Stimulated activated CD4-positive, alpha-beta T cell treated with anti-CD3 and anti-CD28 coated beads, TNF-alpha, amount 100 ng/mL, for 24 hours (primary cell): ENCODE measurements at regions not wholly inside any gene's neighbourhood (a gene's known extent, or its start where the extent isn't known, plus 50 kb on each side); places are given as distances from the start of the nearest gene placed in this dataset.

Source experiments
- DNase-seq, 3 experiments: peaks; one replicate each; pipeline ENCODE4 v3.0.0-alpha.2; 2020; ENCODE audit warnings: low read depth in 3 of 3

GRCh38 chr10:21209495-21209894, 312.4 kb upstream of the NEBL start:
- no peak for DNase-seq

GRCh38 chr10:21208666-21209316, 311.7 kb upstream of the NEBL start:
- no peak for DNase-seq

DNA sequence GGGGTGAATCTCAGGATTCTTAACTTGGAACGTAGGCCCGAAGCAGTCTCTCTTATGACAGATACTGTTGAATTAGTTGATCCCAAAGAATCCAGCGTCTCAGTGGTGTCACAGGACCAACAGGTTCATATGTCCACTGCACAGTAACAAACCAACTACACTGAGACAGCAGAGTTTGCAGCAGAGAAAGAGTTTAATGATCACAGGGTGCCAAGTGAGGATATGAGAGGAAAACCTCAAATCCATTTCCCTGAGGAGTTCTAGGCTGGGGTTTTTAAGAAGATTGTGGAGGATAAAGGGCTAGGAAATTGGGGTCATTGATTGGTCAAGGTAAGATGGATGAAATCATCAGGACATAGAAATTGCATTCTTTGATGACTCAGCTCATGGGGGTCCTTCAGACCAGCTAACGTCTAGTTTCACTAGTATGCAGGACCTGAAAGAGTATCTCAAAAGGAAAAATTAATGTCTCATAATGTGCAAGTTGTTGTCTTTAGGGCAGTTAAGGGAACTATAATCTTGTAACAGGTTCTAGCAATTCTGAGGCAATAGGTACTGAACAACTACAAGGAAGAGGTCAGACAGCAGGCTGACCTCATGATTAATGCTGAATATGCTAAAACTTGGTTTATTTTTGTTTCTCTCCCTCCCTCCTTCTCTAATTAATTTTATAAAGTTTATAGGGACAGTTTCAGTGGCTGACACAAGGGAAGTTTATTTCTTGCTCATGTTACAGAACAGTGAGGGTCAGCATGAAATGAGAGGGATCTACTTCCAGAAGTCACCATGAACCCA, 310.9 kb upstream of the NEBL start:
- no peak for DNase-seq

GRCh38 chr10:21205328-21205727, 308.2 kb upstream of the NEBL start:
- DNase-seq: no peak

- no peak for DNase-seq
These were observed 306.5 kb upstream of the NEBL start for GRCh38 chr10:21203473-21204107.

DNA sequence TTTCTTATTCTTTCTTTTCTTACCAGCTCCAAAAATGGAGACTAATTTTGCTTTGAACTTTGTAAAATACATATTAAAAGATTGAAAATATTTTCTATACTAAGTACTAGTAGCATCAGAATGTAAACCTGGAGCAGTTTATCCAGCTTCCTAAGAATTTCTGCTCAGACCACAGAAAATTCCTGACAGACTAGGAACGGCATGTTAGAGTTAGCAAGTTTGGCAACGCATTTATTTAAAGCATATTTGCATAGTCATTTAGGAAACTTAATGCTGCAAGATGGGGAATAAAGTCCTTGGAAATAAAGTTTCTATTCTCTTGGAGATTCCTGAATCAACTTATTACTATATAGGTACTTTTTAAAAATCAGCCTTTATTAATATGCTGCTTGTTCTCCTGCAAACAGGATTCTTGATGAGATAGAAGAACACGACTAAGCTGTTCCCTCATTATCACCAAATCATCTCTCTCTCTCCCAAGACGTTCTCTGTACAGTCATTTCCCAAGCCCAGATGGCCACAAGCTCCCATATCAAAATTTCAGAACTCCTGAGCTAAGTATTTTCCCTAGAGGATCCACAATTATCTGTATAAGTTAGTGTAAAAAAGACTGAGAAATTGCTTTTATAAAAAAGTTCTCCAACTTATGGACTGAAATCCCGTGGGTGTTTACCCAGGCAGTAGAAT, 305.8 kb upstream of the NEBL start:
- DNase-seq: no peak

GRCh38 chr10:21199501-21199900, 302.4 kb upstream of the NEBL start:
- no peak for DNase-seq

DNA sequence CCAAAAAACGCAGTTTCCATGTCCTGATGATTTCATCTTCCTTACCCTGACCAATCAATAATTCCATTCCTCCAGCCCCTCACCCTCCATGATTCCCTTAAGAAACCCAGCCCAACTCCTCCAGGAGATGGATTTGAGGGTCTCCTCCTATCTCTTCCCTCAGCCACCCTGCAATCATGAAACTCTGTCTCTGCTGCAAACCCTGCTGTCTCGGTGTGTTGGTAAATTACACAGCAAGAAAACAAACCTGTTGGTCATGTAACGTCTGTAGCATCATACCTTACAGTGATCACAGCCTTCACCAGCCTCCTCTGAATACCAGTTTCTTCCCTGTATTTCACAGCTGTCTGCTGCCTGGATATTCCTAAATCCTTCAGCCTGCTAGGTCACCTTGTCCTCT, 300.7 kb upstream of the NEBL start:
- no peak for DNase-seq

DNA sequence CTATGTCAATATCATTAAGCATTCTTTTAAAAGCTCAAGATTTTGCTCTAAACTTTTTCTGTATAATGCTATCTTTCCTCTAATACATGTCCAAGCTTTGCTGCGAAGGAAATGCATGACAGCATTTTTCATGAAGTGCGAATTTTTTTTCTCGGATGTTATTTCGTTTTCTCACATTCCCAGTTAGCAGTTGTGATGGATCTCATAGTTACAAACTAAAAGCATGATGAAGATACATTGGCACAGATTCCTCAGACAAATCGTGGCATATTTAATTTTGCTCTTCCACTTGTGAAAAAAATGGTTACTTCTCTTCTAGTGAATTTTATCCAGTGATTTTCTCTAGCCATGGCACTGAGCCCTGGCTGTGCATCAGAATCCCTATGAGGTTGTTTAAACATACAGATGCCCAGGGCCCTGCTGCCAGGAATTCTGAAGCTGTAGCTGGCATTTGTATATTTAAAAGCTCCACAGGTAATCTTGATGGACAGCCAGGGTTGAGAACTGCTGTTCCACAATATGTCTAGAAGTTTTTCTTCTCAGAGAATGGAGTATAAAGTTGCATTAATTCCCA, 299.8 kb upstream of the NEBL start:
- DNase-seq: no peak

DNA sequence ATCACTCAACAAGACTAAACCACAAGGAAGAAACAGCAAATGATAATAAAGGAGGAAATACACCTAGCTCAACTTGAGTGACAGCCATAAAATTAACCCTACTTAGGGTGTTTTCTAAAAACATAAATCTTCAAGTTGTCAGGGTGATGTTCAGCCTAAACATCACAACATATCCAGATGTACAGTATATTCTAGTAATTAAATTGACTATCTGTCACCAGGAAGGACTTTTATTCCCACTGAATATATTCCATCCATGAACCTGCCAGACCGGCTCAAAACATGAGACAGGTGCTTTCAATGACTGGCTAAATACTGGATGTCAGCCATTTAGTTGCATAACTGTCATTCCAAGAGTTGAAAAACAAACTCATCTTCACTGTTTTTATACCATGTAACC, 298.1 kb upstream of the NEBL start:
- DNase-seq: no peak

DNA sequence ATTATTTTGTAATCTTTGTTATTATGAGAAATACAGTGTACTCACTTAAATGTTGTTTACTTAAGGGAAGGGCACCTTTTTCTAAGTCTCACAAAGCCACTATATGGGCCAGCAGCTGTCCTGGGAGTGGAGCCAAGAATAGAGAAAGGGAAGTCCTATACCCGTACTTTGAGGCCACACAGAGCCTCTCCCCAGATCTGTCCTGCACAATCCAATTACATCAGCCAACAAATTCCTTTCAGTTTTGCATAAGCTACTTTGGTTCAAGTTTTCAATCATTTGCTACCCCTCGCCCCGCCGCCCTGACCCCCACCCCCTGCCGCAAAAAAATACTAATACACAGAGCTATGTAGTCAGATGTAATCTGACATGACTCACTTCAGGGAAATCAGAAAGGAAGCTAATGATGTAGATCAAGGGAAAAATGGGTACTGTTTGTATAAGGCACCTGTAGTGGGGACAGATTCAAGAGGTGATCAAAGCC, 297.4 kb upstream of the NEBL start:
- no peak for DNase-seq

GRCh38 chr10:21193196-21193595, 296.1 kb upstream of the NEBL start:
- DNase-seq: no peak

DNA sequence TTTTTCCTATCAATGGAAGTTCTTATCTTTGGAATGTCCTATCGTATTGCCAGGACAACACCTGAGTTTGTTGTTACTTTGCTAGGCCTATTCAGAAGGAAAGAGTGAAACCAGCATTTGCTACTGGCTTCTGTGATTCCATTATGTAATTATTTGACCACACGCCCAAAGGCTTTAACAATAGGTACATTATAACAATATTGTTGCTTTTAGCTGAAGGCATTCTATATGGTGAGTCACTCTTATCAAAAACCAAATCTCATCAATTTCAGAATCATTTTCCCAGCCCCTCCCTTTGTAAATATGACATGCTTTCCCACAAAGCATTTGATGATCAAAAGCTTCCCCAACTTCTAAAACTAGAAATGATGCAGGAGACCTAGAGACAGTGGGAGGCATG, 294.4 kb upstream of the NEBL start:
- no peak for DNase-seq

DNA sequence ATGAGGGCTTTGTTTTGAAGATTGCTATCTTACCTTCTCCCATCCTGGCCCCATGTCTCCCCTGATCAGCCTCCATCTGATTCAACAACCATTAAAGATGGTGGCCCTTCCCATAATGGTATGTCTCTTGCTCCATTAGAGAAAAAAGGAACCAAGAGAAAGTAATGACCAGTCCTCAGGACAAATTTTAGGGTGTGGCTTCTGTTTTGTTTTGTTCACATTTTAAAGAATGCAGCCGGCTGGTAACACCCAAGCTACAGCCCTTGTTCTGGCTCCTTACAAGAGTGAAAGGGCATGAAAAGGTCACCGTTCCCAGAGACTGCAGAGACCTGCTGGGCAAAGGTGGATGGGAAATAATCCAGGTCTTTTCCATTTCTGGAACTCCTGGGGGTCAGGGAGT, 287.9 kb upstream of the NEBL start:
- DNase-seq: no peak

DNA sequence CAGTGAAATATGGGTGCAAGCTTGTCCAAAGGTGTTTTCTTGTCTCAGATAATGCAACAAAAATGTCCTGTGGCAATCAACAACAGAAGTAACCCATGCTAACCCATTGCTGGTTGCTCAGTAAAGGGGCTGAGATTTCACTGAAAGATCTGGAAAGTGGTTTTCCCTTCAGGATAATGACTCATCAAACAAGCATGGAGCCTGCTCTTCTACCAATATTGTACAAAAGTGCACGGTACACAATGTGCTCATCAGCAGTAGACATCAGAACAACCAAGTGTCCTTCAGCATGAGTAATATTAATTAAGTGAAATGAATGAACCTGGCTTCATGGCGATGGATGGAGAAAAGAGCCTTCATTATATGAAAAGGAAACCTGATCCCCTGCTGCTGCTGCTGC, 287.1 kb upstream of the NEBL start:
- DNase-seq: no peak

GRCh38 chr10:21183025-21183424, 285.9 kb upstream of the NEBL start:
- no peak for DNase-seq

DNA sequence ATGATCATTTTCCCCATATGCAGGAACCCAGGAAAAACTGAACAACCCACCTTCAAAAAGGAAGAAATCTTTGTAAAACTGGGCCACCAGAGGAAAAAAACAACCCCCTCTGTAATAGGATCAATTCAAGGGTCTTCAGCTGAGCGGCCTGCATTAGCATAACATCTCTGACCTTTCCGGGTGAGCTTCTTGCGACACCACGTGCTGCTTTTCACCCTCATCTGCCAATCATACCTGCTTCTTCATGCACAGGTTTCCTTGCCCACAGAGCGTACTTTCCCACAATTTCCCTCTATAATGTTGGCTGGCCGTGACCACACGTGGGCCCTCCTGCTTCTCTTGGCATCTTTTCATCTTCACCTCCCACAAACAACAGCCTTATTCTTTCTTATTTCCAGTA, 284.3 kb upstream of the NEBL start:
- no peak for DNase-seq

DNA sequence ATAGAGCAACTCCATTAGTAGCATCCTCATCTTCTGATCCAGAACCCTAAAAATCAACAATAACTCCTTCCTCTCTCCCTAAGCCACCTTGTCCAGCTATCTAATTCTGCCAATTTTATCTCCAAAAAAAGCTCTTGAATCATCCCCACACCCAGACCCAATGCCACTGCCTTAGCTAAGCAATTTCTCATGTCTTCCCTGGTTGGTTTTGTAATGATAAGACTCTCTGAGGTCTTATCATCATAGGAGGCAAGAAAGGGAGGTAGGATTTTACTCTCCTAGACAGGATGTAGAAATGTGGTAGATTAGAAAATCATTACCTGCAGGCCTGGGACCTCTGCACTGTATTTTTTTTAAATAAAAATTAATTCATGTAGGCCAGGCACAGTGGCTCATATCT, 283.5 kb upstream of the NEBL start:
- DNase-seq: no peak

GRCh38 chr10:21176934-21177480, 279.9 kb upstream of the NEBL start:
- no peak for DNase-seq

DNA sequence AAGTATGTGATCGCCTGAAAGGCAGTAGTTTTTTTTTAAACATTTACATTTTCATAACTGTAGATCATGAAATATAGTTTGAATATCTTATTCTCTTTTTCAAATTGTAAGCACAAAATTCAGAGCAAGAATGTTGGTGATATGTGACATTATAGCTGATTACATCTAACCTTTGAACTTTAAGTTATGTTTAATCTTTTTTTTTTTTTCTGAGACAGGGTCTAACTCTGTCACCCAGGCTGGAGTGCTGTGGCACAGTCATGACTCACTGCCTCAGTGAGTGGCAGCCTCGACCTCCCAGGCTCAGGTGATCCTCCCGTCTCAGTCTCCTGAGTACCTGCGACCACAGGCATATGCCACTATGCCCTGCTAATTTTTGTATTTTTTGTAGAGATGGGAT, 278.7 kb upstream of the NEBL start:
- DNase-seq: no peak

DNA sequence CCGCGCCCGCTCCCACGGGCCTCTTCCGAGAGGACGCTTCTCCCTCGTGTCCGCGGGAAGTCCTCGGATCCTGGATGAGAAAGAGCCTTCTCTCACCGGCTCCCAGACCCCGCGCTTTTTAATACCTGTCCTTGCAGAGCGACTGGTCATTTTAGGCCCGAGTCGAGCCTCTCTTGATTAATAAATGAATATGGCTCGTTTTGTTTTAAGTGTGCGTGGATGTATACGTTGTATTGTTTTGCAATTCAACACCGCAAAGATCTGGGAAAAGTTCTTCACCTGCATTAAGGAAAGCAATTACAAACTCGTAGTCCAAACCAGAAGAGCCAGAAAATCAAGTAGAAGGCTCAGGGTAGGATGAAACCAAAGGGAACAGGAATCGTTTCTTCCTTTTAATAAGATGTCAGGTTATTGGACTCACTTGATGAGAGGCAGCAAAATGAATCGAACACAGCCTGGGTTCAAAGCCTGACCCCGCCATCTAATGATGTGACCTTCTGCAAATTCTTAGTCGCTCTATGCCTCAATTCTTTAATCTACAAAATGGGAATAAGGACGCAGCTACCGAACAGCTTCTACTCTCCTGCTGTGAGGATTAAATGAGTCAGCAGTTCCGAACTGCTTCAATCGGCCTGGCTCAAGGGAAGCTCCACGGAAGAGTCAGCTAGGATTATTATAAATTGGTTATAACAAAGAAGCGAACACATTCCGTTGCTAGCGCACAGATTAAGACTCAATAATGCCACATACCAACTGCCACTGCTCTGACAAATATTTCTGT, 277.8 kb upstream of the NEBL start:
- no peak for DNase-seq
